Nephron progenitor cell (in vitro differentiated cells): ENCODE measurements at regions not wholly inside any gene's neighbourhood (a gene's known extent, or its start where the extent isn't known, plus 50 kb on each side); places are given as distances from the start of the nearest gene placed in this dataset.
"Not testable (repeated sequence)": the region's sequence is repeated elsewhere in the genome, so short reads cannot be mapped to it uniquely, and the experiment has no call there.

ENCODE experiments used
- DNase-seq: peaks from one replicate; pipeline ENCODE4 v3.0.0; 2021
- H3K27ac Mint-ChIP-seq: 2 replicates; pipeline ENCODE4 v1.8.0; 2021; ENCODE audit warnings: mild to moderate bottlenecking, moderate library complexity, mixed read lengths
- H3K27me3 Mint-ChIP-seq: 2 replicates; pipeline ENCODE4 v1.8.0; 2021; ENCODE audit warnings: mild to moderate bottlenecking, low read depth, mixed read lengths; ENCODE audit not compliant: poor library complexity
- H3K36me3 Mint-ChIP-seq: 2 replicates; pipeline ENCODE4 v1.8.0; 2021; ENCODE audit warnings: low read depth, mixed read lengths
- H3K4me1 Mint-ChIP-seq: 2 replicates; pipeline ENCODE4 v1.8.0; 2021; ENCODE audit warnings: mixed read lengths
- H3K4me3 Mint-ChIP-seq: 2 replicates; pipeline ENCODE4 v1.8.0; 2021; ENCODE audit warnings: mild to moderate bottlenecking, moderate library complexity, mixed read lengths
- H3K9me3 Mint-ChIP-seq: 2 replicates; pipeline ENCODE4 v1.8.0; 2021; ENCODE audit warnings: mild to moderate bottlenecking, moderate library complexity, mixed read lengths

DNA sequence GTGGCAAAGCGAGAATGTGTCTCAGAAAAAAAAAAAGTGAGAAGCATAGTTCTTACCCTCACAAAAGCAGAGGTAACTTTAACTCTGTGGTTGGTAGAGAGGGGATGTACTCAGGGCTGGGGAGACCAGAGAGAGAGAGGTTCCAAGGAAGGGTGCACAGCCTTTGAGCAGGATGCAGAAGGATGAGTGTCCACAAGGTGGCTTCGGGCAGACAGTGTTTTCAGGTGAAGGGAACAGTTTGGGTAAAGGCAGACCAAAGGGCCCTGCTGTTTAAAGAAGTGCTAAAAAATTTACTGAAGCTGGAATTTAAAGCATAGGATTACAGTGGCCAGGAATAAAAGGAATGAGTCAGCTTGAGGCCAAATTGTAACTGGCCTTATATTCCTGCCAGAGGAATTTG is 2240.6 kb downstream of the EPHA3 start:
- H3K4me3 Mint-ChIP-seq, H3K4me1 Mint-ChIP-seq, H3K36me3 Mint-ChIP-seq, DNase-seq, H3K27ac Mint-ChIP-seq, H3K27me3 Mint-ChIP-seq: not testable (repeated sequence)
- H3K9me3 Mint-ChIP-seq: peaks cover 78% of the 10 kb centered on the region

GRCh38 chr3:91349072-91349471 is 2241.7 kb downstream of the EPHA3 start:
- H3K4me1 Mint-ChIP-seq, H3K27ac Mint-ChIP-seq, H3K27me3 Mint-ChIP-seq, DNase-seq, H3K36me3 Mint-ChIP-seq, H3K4me3 Mint-ChIP-seq: not testable (repeated sequence)
- H3K9me3 Mint-ChIP-seq: peaks cover 73% of the 10 kb centered on the region

DNA sequence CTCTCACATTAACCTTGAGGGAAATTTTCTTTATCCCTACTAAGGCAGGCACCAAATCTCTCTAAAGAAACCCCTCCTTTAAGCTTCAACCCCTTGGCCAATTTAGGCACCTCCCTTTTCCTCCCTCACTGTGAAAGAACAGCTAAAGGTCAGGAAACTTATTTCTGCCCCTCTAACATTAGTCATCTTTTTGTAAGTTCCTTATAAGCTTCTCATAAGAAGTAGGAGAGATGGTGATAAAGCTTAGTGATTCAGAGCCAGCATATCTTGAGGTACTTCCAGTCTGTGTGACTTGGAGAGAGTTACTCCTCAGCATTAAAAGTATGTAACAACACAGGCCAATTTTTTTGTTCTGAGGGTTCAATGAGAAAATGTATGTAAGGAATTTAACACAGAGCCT is 2244.7 kb downstream of the EPHA3 start:
- H3K4me1 Mint-ChIP-seq, H3K27me3 Mint-ChIP-seq, H3K4me3 Mint-ChIP-seq, DNase-seq, H3K36me3 Mint-ChIP-seq, H3K27ac Mint-ChIP-seq: not testable (repeated sequence)
- peaks cover 72% of the 10 kb centered on the region for H3K9me3 Mint-ChIP-seq

- not testable (repeated sequence) for DNase-seq, H3K4me3 Mint-ChIP-seq, H3K36me3 Mint-ChIP-seq, H3K27ac Mint-ChIP-seq, H3K27me3 Mint-ChIP-seq, H3K4me1 Mint-ChIP-seq
- H3K9me3 Mint-ChIP-seq: peaks cover 71% of the 10 kb centered on the region
These were observed 2251.9 kb downstream of the EPHA3 start for GRCh38 chr3:91359278-91359677.

DNA sequence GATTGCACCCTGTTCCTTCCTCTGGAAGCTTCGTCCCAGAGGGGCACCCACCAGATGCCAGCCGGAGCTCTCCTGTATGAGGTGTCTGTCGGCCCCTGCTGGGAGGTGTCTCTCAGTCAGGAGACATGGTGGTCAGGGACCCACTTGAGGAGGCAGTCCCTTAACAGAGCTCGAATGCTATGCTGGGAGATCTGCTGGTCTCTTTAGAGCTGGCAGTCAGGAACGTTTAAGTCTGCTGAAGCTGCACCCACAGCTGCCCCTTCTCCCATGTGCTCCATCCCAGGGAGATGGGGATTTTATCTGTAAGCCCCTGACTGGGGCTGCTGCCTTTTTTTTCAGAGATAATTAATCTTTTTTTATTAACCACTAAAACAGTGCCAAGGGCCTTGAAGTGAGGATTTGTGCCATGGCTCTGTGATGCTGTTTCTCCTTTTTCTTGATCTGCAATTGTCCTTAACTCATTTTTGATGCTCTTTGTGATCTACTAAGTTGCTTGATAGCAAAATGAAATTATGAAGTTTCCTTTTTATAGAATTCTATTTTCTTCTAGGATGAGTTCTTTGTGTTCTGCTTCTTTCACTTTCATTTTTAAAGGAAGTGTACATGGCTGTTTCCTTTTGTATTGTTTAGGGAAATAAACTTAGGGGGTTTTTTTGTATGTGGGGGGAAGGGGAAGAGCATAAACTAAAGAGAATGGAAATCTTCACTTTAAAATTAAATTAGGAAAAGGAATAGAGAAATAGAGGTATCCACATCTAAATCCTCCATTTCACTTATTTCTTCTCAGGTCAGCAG is 2275.9 kb downstream of the EPHA3 start:
- not testable (repeated sequence) for H3K27ac Mint-ChIP-seq, H3K27me3 Mint-ChIP-seq, H3K4me1 Mint-ChIP-seq, H3K4me3 Mint-ChIP-seq, DNase-seq, H3K36me3 Mint-ChIP-seq
- H3K9me3 Mint-ChIP-seq: peaks cover 58% of the 10 kb centered on the region

- H3K9me3 Mint-ChIP-seq: peaks cover 59% of the 10 kb centered on the region
- DNase-seq, H3K27ac Mint-ChIP-seq, H3K27me3 Mint-ChIP-seq, H3K4me1 Mint-ChIP-seq, H3K36me3 Mint-ChIP-seq, H3K4me3 Mint-ChIP-seq: not testable (repeated sequence)
These were observed 2296.5 kb downstream of the EPHA3 start for GRCh38 chr3:91403938-91404337.

DNA sequence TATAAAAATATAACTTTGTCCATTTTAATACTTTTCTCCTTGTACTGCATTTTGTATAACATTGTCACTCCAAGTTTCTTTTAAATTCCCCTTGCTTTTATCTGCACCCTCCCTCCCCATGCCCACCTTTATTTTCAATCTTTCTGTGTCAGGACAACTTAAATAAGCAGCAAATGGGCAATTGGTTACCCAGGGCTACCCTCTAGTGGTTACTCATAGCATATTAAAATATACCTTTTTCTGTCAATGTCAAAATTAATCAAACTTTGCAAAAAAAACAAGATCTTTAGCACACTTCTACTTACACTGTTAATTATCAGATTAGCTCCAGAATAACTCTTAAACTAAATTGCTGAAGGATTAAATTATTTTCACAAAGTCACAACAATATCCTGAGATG is 2334.6 kb downstream of the EPHA3 start:
- H3K4me1 Mint-ChIP-seq, H3K27me3 Mint-ChIP-seq, DNase-seq, H3K4me3 Mint-ChIP-seq, H3K36me3 Mint-ChIP-seq, H3K27ac Mint-ChIP-seq: not testable (repeated sequence)
- peaks cover 36% of the 10 kb centered on the region for H3K9me3 Mint-ChIP-seq

DNA sequence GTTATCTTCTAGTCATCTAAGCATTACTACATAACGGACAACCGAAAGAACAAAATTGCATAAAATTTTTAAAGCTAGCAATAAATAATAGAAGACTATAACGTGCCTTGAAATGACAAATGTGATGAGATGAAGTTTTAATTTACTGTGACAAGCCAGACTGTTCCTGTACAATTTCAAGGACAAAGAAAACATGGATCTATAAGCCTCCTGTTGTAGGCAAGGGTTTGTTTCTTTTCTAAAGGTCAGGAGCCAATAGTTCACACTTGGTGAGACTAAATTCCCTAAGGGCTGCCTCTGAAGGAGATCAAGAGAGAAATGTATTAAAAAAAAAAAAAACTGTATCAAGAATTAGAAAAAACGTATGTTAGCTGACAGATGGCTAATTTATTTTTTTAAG is 2335.1 kb downstream of the EPHA3 start:
- not testable (repeated sequence) for H3K27ac Mint-ChIP-seq, DNase-seq, H3K36me3 Mint-ChIP-seq, H3K4me3 Mint-ChIP-seq, H3K4me1 Mint-ChIP-seq, H3K27me3 Mint-ChIP-seq
- H3K9me3 Mint-ChIP-seq: peaks cover 33% of the 10 kb centered on the region

- H3K27ac Mint-ChIP-seq, H3K4me1 Mint-ChIP-seq, H3K36me3 Mint-ChIP-seq, H3K27me3 Mint-ChIP-seq, H3K4me3 Mint-ChIP-seq, DNase-seq: not testable (repeated sequence)
- peaks cover 37% of the 10 kb centered on the region for H3K9me3 Mint-ChIP-seq
These were observed 2341.0 kb downstream of the EPHA3 start for GRCh38 chr3:91448379-91448778.

GRCh38 chr3:91466517-91466916 is 2359.1 kb downstream of the EPHA3 start:
- not testable (repeated sequence) for DNase-seq, H3K4me3 Mint-ChIP-seq, H3K4me1 Mint-ChIP-seq, H3K27me3 Mint-ChIP-seq, H3K36me3 Mint-ChIP-seq, H3K27ac Mint-ChIP-seq
- peaks cover 32% of the 10 kb centered on the region for H3K9me3 Mint-ChIP-seq

- not testable (repeated sequence) for H3K4me3 Mint-ChIP-seq, H3K27me3 Mint-ChIP-seq, H3K36me3 Mint-ChIP-seq, H3K4me1 Mint-ChIP-seq, H3K27ac Mint-ChIP-seq, DNase-seq
- peaks cover 47% of the 10 kb centered on the region for H3K9me3 Mint-ChIP-seq
These were observed 2361.8 kb downstream of the EPHA3 start for GRCh38 chr3:91469251-91469650.

GRCh38 chr3:91485026-91485425 is 2377.6 kb downstream of the EPHA3 start:
- H3K27ac Mint-ChIP-seq, H3K4me3 Mint-ChIP-seq, DNase-seq, H3K36me3 Mint-ChIP-seq, H3K27me3 Mint-ChIP-seq, H3K4me1 Mint-ChIP-seq: not testable (repeated sequence)
- peaks cover 60% of the 10 kb centered on the region for H3K9me3 Mint-ChIP-seq

DNA sequence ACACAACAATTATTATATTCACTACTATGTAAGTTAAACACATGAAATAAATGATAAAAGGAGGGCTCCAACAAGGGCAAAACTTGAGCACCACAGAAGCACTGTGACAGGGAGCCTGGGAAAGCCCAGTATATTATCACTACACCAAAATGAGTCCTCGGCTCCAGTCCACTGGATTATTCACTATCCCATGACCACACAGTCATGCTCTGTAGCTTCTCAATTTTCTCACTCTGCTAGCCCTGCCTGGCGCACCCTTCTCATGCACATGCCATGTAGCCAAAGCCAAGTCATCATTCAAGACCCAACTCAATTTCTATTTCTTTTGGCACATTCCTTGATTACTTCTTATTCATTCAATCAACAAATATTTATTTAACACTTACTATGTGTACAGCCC is 2378.5 kb downstream of the EPHA3 start:
- H3K4me3 Mint-ChIP-seq, DNase-seq, H3K27ac Mint-ChIP-seq, H3K27me3 Mint-ChIP-seq, H3K4me1 Mint-ChIP-seq, H3K36me3 Mint-ChIP-seq: not testable (repeated sequence)
- peaks cover 55% of the 10 kb centered on the region for H3K9me3 Mint-ChIP-seq

DNA sequence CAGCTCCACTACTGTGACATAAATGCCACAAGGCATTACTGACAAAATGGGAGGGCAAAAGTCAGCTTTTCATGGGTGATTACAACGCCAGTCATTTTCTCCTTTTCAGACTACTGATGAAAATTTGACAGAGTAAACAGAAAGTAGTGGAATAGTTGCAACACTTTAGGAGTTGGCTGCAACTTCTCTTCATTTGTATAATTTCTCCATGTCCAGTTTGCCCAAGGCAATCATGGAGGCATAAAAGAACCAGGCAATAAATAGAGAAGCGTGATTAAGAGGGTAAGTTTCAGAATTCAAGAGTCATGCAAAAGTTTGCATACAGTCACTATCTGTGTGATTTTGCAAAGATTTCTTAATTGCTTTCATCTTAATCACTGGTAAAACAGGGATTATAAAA is 2390.3 kb downstream of the EPHA3 start:
- not testable (repeated sequence) for DNase-seq, H3K27me3 Mint-ChIP-seq, H3K4me1 Mint-ChIP-seq, H3K36me3 Mint-ChIP-seq, H3K4me3 Mint-ChIP-seq, H3K27ac Mint-ChIP-seq
- peaks cover 64% of the 10 kb centered on the region for H3K9me3 Mint-ChIP-seq

DNA sequence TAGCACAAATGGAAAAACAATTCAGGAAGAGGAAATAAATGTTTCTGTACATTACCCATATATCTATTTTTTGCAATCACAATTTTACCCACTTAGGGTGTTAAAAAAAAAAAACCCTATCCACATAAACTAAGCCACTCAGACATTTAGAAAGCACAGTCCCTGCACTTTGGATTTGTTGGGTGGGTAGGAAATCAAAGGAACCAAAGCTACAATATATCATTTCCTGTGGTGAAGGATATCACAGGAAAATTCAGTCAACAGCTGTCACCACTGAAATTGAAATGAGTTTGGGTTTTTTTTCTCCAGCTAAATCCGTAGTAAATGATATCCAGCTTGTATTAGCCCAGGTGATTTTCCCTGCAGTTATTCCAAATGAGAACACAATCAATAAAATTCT is 2392.4 kb downstream of the EPHA3 start:
- H3K36me3 Mint-ChIP-seq, H3K4me1 Mint-ChIP-seq, H3K27me3 Mint-ChIP-seq, H3K27ac Mint-ChIP-seq, H3K4me3 Mint-ChIP-seq, DNase-seq: not testable (repeated sequence)
- H3K9me3 Mint-ChIP-seq: peaks cover 63% of the 10 kb centered on the region
